Transverse colon (tissue), 4 donors: ENCODE measurements at regions not wholly inside any gene's neighbourhood (a gene's known extent, or its start where the extent isn't known, plus 50 kb on each side); places are given as distances from the start of the nearest gene placed in this dataset.

ENCODE experiments used
- DNase-seq: peaks from one replicate; pipeline ENCODE4 v3.0.0-alpha.2; 2019
- H3K27ac ChIP-seq, 4 donors: fragments of 200-600 bp; sonication (generic); 2 replicates each; pipeline ENCODE4 v1.5.1; 2016 to 2018; ENCODE audit warnings: inconsistent platforms in 4 of 4
- H3K27me3 ChIP-seq: fragments of 200-600 bp; sonication (generic); 2 replicates; pipeline ENCODE4 v1.5.1; 2017; ENCODE audit warnings: inconsistent platforms
- H3K36me3 ChIP-seq, 4 donors: fragments of 200-600 bp; sonication (generic); 2 replicates each; pipeline ENCODE4 v1.5.1; 2017 to 2019; ENCODE audit warnings: inconsistent platforms in 4 of 4
- H3K4me1 ChIP-seq, 4 donors: fragments of 200-600 bp; sonication (generic); 2 replicates each; pipeline ENCODE4 v1.5.1; 2017 to 2020; ENCODE audit warnings: inconsistent platforms in 4 of 4
- H3K4me3 ChIP-seq, 4 donors: fragments of 200-600 bp; sonication (generic); 1 replicate in 1 of 4; 2 replicates in 3 of 4; pipeline versions ENCODE4 v1.5.1 to v1.6.1; 2017 to 2019; ENCODE audit warnings: inconsistent platforms in 4 of 4
- H3K9me3 ChIP-seq, 2 donors: fragments of 200-600 bp; sonication (generic); 2 replicates each; pipeline ENCODE4 v1.5.1; 2017 to 2019; ENCODE audit warnings: inconsistent platforms in 2 of 2
- CTCF ChIP-seq, 5 experiments: fragments of 200-600 bp in 3 of 5; fragments of 450-650 bp in 2 of 5; sonication (generic) in 3 of 5; IDR thresholded peaks; 1 replicate in 2 of 5; 2 replicates in 3 of 5; pipeline ENCODE4 v1.5.1; 2016 to 2017; ENCODE audit warnings: antibody characterized with exemption in 5 of 5, inconsistent platforms in 3 of 5, mild to moderate bottlenecking in 2 of 5, moderate library complexity in 1 of 5
- EP300 ChIP-seq: sonication (generic); formaldehyde crosslinking; IDR thresholded peaks from one replicate; pipeline ENCODE4 v1.6.1; 2017; ENCODE audit warnings: antibody characterized with exemption, low read depth
- POLR2A ChIP-seq: fragments of 450-650 bp; IDR thresholded peaks from one replicate; pipeline ENCODE4 v1.6.1; 2016; ENCODE audit warnings: antibody characterized with exemption, mild to moderate bottlenecking, moderate library complexity
- POLR2AphosphoS5 ChIP-seq, 3 donors: sonication (generic); formaldehyde crosslinking; IDR thresholded peaks; one replicate each; pipeline ENCODE4 v1.6.1; 2016; ENCODE audit warnings: antibody characterized with exemption in 3 of 3
- WGBS, 2 donors: methylation state at CpG; one replicate each; pipeline ENCODE4 v1.1.5; 2018; ENCODE audit warnings: low coverage in 1 of 2; 5-methylcytosine and 5-hydroxymethylcytosine counted together
- in situ Hi-C, 4 donors: fragments of 200-750 bp; cut with MboI; loops; one replicate each; pipeline versions ENCODE4 v1.15.0 to v1.15.1; 2017; ENCODE audit warnings: low sequenced_read_pairs in 3 of 4, low pct_ligation_motif_present in 1 of 4, low pct_unique_long_range_greater_than_20kb in 1 of 4
- intact Hi-C: fragments of 100-400 bp; cut with DNase I; formaldehyde crosslinking; loops from one replicate; pipeline ENCODE4 v1.15.1; 2023; ENCODE audit warnings: low total_unique reads

- no peaks in the 10 kb centered on the region for H3K4me1 ChIP-seq
- in situ Hi-C loops: no loop called here
Measured at GRCh38 chr13:105703843-105704242, 831.6 kb downstream of the EFNB2 start.

GRCh38 chr13:105702441-105702840 lies 833.0 kb downstream of the EFNB2 start:
- intact Hi-C loops: no loop called here
- WGBS, 2 donors: 70% methylated on average over 2 to 4 of the region's 4 CpGs
- Histone ChIP-seq H3K27ac (no peak overlapping the region), H3K36me3 (no peaks in the 10 kb centered on the region), H3K4me3 (no peak overlapping the region), H3K4me1 (no peaks in the 10 kb centered on the region), H3K9me3 (no peaks in the 10 kb centered on the region), H3K27me3 (no peaks in the 10 kb centered on the region)
- no peak for TF ChIP-seq POLR2A
- TF ChIP-seq CTCF (IDR thresholded peaks at IDR 0.05): no peak
- no peak for TF ChIP-seq POLR2AphosphoS5 (IDR thresholded peaks at IDR 0.05)
- no peak for TF ChIP-seq EP300
- no peak for DNase-seq
- in situ Hi-C loops: no loop called here

More at GRCh38 chr13:105703843-105704242, 831.6 kb downstream of the EFNB2 start:
- H3K9me3 ChIP-seq: no peaks in the 10 kb centered on the region
- no peak for DNase-seq
- TF ChIP-seq POLR2A (no peak), POLR2AphosphoS5 (IDR thresholded peaks at IDR 0.05) (no peak), CTCF (IDR thresholded peaks at IDR 0.05) (no peak), EP300 (no peak)
- intact Hi-C loops: no loop called here
- WGBS, 2 donors: 76 to 92% methylated on average over 3 of the region's 3 CpGs
- no peak overlapping the region for H3K4me3 ChIP-seq
- no peak overlapping the region for H3K27ac ChIP-seq
- H3K27me3 ChIP-seq: no peaks in the 10 kb centered on the region
- no peaks in the 10 kb centered on the region for H3K36me3 ChIP-seq

- TF ChIP-seq POLR2A: no peak
- no peak for TF ChIP-seq CTCF (IDR thresholded peaks at IDR 0.05)
- TF ChIP-seq POLR2AphosphoS5 (IDR thresholded peaks at IDR 0.05): no peak
- no peak for TF ChIP-seq EP300
- intact Hi-C loops: no loop called here
Measured at GRCh38 chr13:105692769-105693168, 842.7 kb downstream of the EFNB2 start.

GRCh38 chr13:105684216-105684615 lies 851.2 kb downstream of the EFNB2 start:
- H3K4me3 ChIP-seq: no peak overlapping the region
- 70 to 92% methylated on average over 3 of the region's 3 CpGs for WGBS, 2 donors
- TF ChIP-seq POLR2A (no peak), EP300 (no peak), CTCF (IDR thresholded peaks at IDR 0.05) (no peak), POLR2AphosphoS5 (IDR thresholded peaks at IDR 0.05) (no peak)
- H3K4me1 ChIP-seq: no peaks in the 10 kb centered on the region
- no peak overlapping the region for H3K27ac ChIP-seq
- H3K27me3 ChIP-seq: no peaks in the 10 kb centered on the region
- DNase-seq: no peak
- in situ Hi-C loops: no loop called here
- H3K36me3 ChIP-seq: no peaks in the 10 kb centered on the region
- intact Hi-C loops: no loop called here
- no peaks in the 10 kb centered on the region for H3K9me3 ChIP-seq

More at GRCh38 chr13:105692769-105693168, 842.7 kb downstream of the EFNB2 start:
- Histone ChIP-seq H3K4me1 (no peaks in the 10 kb centered on the region), H3K27ac (no peak overlapping the region), H3K36me3 (no peaks in the 10 kb centered on the region), H3K4me3 (no peak overlapping the region), H3K9me3 (no peaks in the 10 kb centered on the region), H3K27me3 (no peaks in the 10 kb centered on the region)
- 84 to 88% methylated on average over 5 of the region's 5 CpGs for WGBS, 2 donors
- no peak for DNase-seq
- in situ Hi-C loops: no loop called here
